ENCODE measurements at regions not wholly inside any gene's neighbourhood (a gene's known extent, or its start where the extent isn't known, plus 50 kb on each side); places are given as distances from the start of the nearest gene placed in this dataset.
"Not testable (repeated sequence)": the region's sequence is repeated elsewhere in the genome, so short reads cannot be mapped to it uniquely, and the experiment has no call there.

- H3K4me3 ChIP-seq (ENCODE audit: low read length): no peak overlapping the region
- TF ChIP-seq CTCF (conservative IDR thresholded peaks at IDR 0.05; ENCODE audit: low read depth, low read length): no peak
- DNase-seq (ENCODE audit: low read depth): no peak
These were observed 597.4 kb upstream of the CCDC179 start for GRCh38 chr11:23457641-23458040.

DNA sequence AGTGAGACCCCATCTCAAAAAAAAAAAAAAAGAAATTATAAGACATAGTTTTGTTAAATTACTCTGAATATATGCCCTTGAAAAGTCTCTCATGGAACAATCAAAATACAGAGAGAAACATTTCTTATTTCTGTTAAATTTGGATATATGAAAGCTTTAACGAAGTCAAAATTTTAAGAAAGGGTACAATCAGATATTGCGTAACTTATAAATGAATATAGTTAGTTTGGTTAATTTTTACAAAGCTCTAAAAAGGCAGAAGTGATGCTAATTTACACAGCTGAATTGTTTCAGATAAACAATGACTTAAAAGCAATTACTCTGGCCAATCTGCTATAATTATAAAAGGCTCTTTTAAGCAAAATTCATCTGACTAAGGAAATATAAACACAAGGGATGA is 611.6 kb upstream of the CCDC179 start:
- H3K4me3 ChIP-seq (ENCODE audit: low read length): no peak overlapping the region
- no peak for DNase-seq (ENCODE audit: low read depth)
- TF ChIP-seq CTCF (conservative IDR thresholded peaks at IDR 0.05; ENCODE audit: low read depth, low read length): no peak

DNA sequence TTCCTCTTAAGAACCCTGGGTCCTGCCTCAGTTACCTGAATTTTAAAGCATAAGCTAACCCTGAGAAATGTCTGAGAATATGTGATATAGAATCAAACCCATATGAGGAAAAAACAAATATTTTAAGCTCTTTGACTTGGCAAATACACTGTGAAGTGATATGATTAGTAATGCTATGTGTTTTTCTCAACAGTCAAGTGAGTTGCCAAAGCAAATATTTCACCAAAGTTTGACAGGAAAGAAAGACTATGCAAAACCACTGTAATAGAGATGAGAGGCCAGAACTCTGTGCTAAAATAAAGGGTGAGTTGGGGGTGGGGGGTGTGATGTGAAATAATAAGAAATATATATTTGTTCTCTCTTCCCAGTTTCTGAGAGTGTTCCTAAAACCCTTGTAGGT is 613.5 kb upstream of the CCDC179 start:
- TF ChIP-seq CTCF (conservative IDR thresholded peaks at IDR 0.05; ENCODE audit: low read depth, low read length): no peak
- peak; percentile 10 for DNase-seq (ENCODE audit: low read depth)
- H3K4me3 ChIP-seq (ENCODE audit: low read length): no peak overlapping the region

- TF ChIP-seq CTCF (conservative IDR thresholded peaks at IDR 0.05; ENCODE audit: low read depth, low read length): no peak
- no peak for DNase-seq (ENCODE audit: low read depth)
- H3K4me3 ChIP-seq (ENCODE audit: low read length): no peak overlapping the region
These were observed 620.5 kb upstream of the CCDC179 start for GRCh38 chr11:23480736-23481135.

- H3K4me3 ChIP-seq (ENCODE audit: low read length); DNase-seq (ENCODE audit: low read depth): not testable (repeated sequence)
These were observed 623.9 kb upstream of the CCDC179 start for GRCh38 chr11:23484146-23484545.

- H3K4me3 ChIP-seq (ENCODE audit: low read length); DNase-seq (ENCODE audit: low read depth): not testable (repeated sequence)
These were observed 624.3 kb upstream of the CCDC179 start for GRCh38 chr11:23484618-23485017.

GRCh38 chr11:23490557-23491235 is 630.4 kb upstream of the CCDC179 start:
- no peak for DNase-seq (ENCODE audit: low read depth)
- H3K4me3 ChIP-seq (ENCODE audit: low read length): no peak overlapping the region
- TF ChIP-seq CTCF (conservative IDR thresholded peaks at IDR 0.05; ENCODE audit: low read depth, low read length): no peak

DNA sequence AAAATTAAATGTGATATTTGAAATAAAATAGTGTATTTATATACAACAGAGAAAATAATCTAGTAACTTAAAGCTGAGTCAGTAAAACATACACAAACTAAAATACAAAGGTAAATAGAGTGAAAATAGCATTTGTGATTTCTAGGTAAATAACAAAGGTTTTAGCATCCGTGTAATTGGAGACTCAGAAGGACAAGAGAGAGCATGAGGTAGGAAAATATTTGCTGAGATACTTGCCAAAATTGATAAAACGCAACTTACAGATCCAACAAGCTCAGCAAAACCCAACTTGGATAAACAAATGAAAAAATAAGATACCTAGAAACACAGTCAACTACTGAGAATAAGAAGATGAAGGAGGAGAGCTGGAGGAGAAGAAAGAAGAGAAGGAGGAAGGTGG is 634.7 kb upstream of the CCDC179 start:
- no peak overlapping the region for H3K4me3 ChIP-seq (ENCODE audit: low read length)
- no peak for TF ChIP-seq CTCF (conservative IDR thresholded peaks at IDR 0.05; ENCODE audit: low read depth, low read length)
- DNase-seq (ENCODE audit: low read depth): no peak

Measured in retinal pigment epithelial cell (primary cell).